GM21786 (cell line): ENCODE measurements at regions not wholly inside any gene's neighbourhood (a gene's known extent, or its start where the extent isn't known, plus 50 kb on each side); places are given as distances from the start of the nearest gene placed in this dataset.

Experiments
- ATAC-seq: cut with Tn5 transposase; IDR thresholded peaks from one replicate; pipeline ENCODE4 v1.9.1; 2021; ENCODE audit not compliant: unreplicated experiment

- no peak for ATAC-seq
Measured at GRCh38 chr1:208880433-208881100, 636.4 kb upstream of the PLXNA2 start.

GRCh38 chr1:208885060-208885459 is 640.9 kb upstream of the PLXNA2 start:
- ATAC-seq = no peak

- ATAC-seq = no peak
Measured at GRCh38 chr1:208885650-208886049, 641.5 kb upstream of the PLXNA2 start.

- no peak for ATAC-seq
Measured at GRCh38 chr1:208888376-208888775, 644.2 kb upstream of the PLXNA2 start.

- no peak for ATAC-seq
Measured at GRCh38 chr1:208892147-208892546, 648.0 kb upstream of the PLXNA2 start.

DNA sequence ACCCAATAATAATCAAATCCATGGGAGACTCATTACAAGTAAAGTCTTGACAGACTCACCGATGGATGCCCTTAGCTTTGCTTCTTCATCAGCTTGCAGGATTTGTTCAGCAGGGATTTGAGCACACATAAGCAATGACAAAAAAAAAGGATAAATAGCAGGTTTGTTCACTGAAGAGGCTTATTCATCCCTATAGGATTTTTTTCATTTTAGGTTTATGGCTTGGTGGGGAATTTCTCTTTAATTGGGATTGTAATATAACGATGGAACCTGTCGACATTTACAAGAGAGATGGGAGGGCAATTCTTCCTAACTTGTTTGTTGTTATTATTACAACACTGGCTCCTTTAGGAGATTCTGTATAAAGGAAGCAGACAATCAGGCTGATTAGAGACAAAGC is 649.1 kb upstream of the PLXNA2 start:
- ATAC-seq = no peak

GRCh38 chr1:208895181-208895580 is 651.0 kb upstream of the PLXNA2 start:
- ATAC-seq = no peak

DNA sequence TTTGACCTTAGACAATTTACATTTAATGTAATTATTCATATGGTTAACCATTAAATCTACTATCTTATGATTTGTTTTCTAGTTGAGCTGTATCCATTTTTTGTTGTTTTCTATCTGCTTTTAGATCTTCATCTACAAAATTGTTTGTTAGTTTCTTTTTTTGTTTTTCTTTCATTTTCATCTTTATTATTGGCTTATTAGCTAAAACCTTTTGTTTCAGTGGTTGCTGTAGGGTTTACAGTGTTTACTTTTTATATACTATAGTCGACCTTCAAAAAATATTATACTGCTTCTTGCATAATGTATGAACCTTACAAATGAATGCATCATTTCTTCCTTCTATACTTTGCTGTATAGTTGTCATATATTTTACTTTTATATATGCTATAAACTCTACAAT is 651.6 kb upstream of the PLXNA2 start:
- ATAC-seq = no peak

DNA sequence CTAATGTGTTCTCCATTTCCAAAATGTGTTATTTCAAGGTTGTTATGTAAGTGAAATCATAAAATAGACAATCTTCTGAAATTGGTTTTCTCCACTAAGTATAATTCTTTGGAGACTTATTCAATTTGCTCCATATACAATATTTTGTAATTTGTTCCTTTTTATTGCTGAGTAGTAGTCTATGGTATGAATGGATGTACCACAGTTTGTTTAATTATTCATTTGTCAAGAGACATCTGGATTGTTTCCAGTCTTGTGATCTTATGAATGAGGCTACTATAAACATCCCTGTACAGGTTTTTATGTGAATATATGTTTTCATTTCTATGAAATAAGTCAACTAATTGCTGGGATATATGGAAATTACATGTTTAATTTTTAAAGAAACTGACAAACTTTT is 652.6 kb upstream of the PLXNA2 start:
- ATAC-seq = no peak

GRCh38 chr1:208899438-208899837 is 655.3 kb upstream of the PLXNA2 start:
- ATAC-seq = no peak

DNA sequence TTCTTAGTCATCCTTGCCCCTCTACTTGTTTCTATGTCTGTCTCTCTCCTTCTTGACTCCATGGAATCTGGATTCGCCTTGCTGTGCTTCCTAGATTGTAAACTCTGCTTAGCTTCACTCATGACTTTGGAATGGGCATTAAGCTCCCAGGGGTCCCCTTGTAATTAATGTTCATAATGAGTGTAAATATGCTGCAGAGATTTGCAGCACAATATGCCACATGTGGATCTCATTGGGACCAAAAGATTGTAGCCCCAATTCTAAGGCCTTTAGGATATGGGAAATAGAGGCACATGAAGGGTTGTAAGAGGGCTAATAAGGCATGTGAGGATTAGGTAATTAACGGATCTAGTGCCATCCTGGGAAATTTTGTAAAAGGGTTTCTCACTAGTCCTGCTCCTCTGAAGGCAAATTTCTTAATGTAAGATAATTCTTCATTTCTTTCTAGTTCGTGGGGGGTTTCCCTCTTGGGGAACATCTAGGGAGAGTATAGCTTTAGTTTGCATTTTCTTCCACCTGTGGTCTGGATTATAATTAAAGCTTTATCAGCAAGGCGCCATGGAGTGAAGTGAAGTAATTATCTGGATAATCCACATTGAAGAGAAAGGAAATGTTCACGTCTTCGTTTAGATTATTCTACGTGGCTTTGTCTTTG is 659.2 kb upstream of the PLXNA2 start:
- ATAC-seq = no peak

GRCh38 chr1:208907790-208908189 is 663.6 kb upstream of the PLXNA2 start:
- ATAC-seq = no peak

- no peak for ATAC-seq
Measured at GRCh38 chr1:208909011-208909984, 665.1 kb upstream of the PLXNA2 start.

GRCh38 chr1:208910161-208910560 is 666.0 kb upstream of the PLXNA2 start:
- no peak for ATAC-seq

GRCh38 chr1:208917281-208917680 is 666.2 kb upstream of the CAMK1G start:
- no peak for ATAC-seq

GRCh38 chr1:208917723-208918122 is 665.8 kb upstream of the CAMK1G start:
- no peak for ATAC-seq

DNA sequence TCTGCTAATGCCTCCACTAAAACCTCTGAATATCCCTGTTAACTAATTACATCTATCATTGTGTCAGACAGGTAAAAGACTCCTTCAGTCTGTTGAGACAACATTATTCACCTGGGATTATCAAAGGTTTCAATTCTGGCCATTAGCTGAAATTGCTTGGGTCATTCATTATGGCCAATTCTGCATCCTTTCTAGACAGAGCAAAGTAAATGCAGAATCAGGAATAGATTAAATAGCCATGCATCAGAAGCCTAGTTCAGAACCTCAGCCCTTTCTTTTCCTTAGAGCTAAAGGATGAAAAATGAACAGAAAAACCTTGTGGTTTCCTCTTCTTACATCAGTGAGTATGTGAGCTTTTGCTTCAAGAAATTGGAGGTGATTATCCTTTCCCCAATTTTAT is 665.4 kb upstream of the CAMK1G start:
- ATAC-seq = no peak

GRCh38 chr1:208919371-208919770 is 664.1 kb upstream of the CAMK1G start:
- ATAC-seq = no peak

GRCh38 chr1:208921259-208921658 is 662.3 kb upstream of the CAMK1G start:
- no peak for ATAC-seq

- no peak for ATAC-seq
Measured at GRCh38 chr1:208923456-208923855, 660.1 kb upstream of the CAMK1G start.

DNA sequence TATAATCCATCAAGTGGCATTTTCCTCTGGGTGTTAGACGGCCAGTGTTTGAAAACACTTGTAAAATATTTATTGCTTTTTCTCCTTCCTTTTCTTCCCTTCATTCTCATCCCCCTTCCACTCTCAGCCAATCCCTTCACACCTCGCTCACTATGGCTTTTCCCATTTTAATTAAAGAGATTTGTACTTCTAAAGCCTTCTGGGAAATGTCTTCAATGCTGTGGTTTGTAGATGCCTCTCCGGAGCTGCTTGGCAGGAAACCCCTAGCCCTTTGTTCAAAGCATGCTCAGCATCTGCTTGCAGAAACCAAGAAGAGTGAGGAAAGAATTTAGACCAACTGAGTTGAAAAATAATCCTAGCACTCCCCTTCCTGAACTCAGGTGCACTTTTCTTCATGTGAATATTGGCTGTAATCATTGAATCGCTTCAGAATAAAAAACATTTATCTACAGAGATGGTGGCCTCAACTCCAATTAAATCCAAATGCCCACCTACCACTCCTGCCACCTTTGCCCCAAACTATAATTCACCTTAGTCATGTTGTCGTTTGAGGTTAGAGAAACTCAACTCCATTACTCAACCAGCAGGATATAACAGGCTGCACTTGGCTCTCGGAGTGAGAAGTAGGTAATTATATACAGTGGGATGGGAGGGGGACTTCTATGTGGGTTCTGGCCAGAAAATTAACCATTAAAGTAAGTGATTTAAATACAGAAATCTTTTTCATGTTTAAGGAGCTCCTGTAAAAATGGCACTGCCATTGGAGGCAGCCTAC is 659.4 kb upstream of the CAMK1G start:
- no peak for ATAC-seq
